NCI-H146 treated with DMSO at 0.1 percent for 48 hours (cell line): ENCODE measurements at regions not wholly inside any gene's neighbourhood (a gene's known extent, or its start where the extent isn't known, plus 50 kb on each side); places are given as distances from the start of the nearest gene placed in this dataset.

Experiments used
- DNase-seq: peaks from one replicate; lab custom pipeline; 2025; ENCODE audit not compliant: unreplicated experiment; lab: John Stamatoyannopoulos, UW

GRCh38 chr1:56056438-56057287, 522.7 kb downstream of the PLPP3 start:
- no peak for DNase-seq

DNA sequence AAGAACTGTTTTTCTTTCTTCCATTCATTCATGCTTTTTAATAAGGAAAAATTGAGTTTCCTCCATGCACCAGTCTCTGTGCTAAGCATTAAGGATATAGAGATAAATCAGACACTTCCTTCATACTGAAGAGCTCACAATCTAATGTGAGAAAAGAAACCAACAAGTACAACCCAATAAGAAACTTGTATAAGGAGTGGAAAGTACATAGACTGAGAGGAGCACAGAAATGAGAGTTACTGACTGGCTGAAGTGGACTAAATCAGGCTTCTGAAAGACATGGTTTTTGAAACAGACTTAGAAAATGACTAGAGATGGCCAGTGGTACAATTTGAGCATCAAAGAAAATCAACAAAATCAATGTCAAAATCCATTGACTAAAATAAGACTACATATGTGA, 524.4 kb downstream of the PLPP3 start:
- no peak for DNase-seq

DNA sequence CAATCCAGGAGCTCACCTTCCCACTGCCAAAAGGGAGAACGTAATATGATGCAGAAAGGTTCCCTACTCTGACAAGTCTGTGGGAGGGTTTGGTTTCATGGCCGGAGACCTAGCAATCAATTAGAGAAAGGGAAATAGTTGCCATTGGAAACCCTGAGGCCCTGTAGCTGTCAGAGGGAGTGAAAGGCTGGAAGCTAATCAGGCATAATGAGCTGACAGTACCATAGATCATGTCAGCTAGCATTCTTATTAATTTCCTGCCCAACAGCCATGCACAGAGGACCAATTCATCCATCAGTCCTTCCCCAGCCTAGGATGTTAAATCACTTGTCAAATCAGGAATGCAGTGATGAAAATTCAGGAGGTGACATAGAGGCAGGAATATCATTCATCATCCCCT, 527.3 kb downstream of the PLPP3 start:
- no peak for DNase-seq

- DNase-seq: no peak
Observed at GRCh38 chr1:56050911-56051310, 528.5 kb downstream of the PLPP3 start.

GRCh38 chr1:56045477-56045876, 533.9 kb downstream of the PLPP3 start:
- DNase-seq: no peak

DNA sequence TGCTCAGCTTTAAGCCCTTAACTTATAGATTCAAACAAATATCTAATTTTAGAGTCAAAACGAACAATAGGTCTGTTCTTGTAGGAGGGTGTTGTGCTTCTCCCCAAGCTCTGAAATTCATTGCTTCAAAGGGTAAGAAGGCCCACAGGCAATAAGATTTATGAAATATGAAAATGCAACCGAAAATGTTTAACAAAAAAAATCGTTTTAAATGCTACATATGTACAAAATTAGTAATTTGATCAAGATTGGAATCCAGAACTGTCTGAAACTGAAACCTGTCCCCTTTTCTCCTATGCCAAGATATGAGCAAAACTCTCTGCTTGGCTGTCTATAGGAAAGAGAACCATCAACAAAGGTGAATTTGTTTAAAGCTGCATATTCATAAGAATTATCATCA, 534.3 kb downstream of the PLPP3 start:
- DNase-seq: no peak

- no peak for DNase-seq
Observed at GRCh38 chr1:56036479-56036878, 542.9 kb downstream of the PLPP3 start.

GRCh38 chr1:56034847-56035481, 544.4 kb downstream of the PLPP3 start:
- DNase-seq: no peak

- no peak for DNase-seq
Observed at GRCh38 chr1:56034222-56034621, 545.1 kb downstream of the PLPP3 start.

- no peak for DNase-seq
Observed at GRCh38 chr1:56033321-56034037, 545.9 kb downstream of the PLPP3 start.

DNA sequence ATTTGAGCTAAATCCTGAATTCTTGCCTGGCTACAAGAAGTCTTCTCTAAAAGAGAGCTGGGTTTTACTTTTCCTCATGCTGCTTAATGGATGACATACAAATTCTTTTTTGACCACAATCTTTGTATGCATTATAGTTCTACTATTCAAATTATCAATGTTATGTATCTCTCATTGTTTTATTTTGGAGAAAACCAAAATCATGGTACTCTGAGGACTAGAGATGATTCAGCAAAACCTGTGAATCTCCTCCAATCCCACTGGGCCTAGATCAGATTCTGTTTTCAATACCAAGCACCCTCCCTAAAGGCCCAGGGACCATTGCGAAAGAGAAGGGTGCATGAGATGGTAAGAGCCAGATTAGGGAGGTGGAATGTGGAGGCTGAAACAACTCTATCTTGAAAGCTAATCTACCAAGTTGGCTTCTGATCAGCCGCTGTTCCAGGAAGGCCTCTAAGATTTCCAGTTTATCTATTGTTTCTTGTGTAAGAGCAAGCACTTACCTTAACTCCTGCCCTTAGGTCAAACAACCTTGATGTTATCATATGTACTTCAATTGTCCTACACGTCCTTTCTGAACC, 547.2 kb downstream of the PLPP3 start:
- DNase-seq: no peak

DNA sequence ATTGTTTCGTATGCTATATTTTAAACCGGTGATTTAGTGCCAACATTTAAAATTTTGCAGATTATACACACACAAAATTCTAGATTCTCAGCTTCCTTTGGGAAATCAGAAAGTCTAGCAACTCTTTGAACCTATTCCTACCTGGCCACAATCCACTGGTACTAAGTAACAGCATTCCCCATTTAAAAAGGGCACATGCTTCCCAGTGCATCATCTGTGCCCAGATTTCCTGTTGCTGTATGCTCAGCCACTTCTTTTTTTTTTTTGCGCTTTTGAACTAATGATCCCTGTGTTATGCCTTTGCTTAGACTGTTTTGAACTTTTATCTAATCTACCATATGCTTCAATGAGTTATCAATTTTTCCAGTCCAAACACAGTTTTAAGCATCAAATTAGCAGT, 548.4 kb downstream of the PLPP3 start:
- DNase-seq: no peak

- no peak for DNase-seq
Observed at GRCh38 chr1:56029319-56030003, 549.9 kb downstream of the PLPP3 start.

DNA sequence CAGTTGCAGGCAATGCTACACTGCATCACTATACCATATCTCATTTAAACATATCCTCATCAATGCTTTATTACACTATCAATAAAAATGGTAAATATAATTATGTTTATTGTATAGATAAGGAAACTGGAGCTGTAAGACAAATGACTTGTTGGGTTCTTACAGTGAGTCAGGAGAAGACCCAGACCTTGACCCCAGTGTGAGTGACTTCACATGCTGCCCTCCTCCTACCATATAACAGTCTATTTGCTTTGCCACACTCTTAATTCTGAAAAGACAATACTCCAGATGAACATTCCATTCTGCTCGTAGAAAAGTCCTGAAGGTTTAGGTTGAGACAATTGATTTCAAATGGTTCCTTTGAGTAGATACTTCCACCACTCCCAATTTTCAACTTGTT, 550.5 kb downstream of the PLPP3 start:
- no peak for DNase-seq

DNA sequence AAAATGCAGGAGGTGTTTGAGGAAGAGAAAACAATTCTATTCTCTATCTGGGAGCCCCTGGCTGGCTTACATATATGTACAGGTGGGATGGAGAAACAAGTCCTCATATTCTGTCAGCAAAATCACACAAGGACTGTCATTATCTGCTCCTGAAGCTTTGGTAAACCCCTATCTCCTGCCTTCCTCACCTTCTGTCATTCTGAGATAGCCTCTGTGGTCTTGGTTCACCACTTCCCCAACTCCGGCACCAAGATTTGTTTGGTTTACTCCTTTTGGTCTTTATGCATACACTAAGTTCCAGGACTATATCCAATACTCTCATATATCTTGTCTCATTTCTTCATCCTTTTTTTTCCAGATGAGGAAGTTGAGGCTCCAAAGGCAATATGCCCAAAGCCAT, 551.1 kb downstream of the PLPP3 start:
- no peak for DNase-seq

GRCh38 chr1:56025942-56026341, 553.4 kb downstream of the PLPP3 start:
- DNase-seq: no peak

- DNase-seq: no peak
Observed at GRCh38 chr1:56024155-56024554, 555.2 kb downstream of the PLPP3 start.

DNA sequence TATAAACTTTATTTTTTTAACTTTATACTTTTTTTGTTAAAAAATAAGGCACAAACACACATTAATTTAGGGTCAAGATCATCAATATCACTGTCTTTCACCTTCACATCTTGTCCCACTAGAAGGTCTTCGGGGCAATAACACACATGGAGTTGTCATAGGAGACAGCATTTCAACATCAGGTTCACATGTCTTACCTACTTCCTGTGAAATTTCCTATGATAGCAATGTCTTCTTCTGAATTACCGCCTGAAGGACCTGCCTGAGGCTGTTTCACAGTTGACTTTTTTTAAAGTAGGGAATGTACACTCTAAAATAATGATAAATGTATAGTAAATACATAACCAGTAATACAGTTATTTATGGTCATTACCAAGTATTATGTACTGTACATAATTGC, 559.4 kb downstream of the PLPP3 start:
- no peak for DNase-seq

DNA sequence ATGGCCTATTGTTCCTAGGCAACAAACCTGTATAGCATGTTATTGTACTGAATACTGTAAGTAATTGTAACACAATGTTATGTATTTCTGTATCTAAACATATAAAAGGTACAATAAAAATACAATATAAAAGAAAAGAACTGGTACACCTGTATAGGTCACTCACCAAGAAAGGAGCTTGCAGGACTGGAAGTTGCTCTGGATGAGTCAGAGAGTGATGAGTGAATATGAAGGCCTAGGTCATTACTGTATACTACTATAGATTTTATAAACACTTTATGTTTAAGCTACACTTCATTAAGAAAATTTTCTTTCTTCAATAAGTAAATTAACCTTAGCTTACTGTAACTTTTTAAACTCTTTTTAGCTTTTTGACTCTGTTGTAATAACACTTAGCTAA, 559.9 kb downstream of the PLPP3 start:
- DNase-seq: no peak

DNA sequence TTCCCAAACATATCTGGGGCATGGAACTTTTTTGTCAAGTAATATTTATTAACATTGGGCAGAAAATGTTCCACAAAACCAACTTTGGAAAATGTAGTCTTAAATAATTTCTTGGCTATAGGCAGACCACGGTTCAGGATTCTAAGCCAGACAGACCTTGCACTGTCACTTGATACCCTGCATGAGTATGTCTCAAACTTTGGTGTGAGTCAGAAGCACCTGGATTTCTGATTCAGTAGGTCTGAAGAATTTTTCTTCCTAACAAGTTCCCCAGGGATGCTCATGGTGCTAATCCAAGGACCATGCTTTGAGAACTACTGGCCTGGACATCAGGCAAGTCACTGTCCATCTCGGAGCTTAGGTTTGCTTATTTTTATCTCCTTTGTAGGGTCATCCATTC, 562.0 kb downstream of the PLPP3 start:
- no peak for DNase-seq

GRCh38 chr1:56003846-56004245, 575.5 kb downstream of the PLPP3 start:
- DNase-seq: no peak
